ENCODE measurements at regions not wholly inside any gene's neighbourhood (a gene's known extent, or its start where the extent isn't known, plus 50 kb on each side); places are given as distances from the start of the nearest gene placed in this dataset.
"Not testable (repeated sequence)": the region's sequence is repeated elsewhere in the genome, so short reads cannot be mapped to it uniquely, and the experiment has no call there.

GRCh38 chr15:77896147-77897112 lies 181.1 kb downstream of the TBC1D2B start:
- DNase-seq: peak; percentile 16

- DNase-seq: no peak
These were observed 181.8 kb downstream of the TBC1D2B start for GRCh38 chr15:77895742-77896141.

GRCh38 chr15:77895145-77895544 lies 182.4 kb downstream of the TBC1D2B start:
- not testable (repeated sequence) for DNase-seq

GRCh38 chr15:77893671-77894640 lies 183.6 kb downstream of the TBC1D2B start:
- DNase-seq: not testable (repeated sequence)

- DNase-seq: not testable (repeated sequence)
These were observed 184.3 kb downstream of the TBC1D2B start for GRCh38 chr15:77893246-77893645.

GRCh38 chr15:77892335-77892734 lies 185.2 kb downstream of the TBC1D2B start:
- DNase-seq: no peak

GRCh38 chr15:77891862-77892261 lies 185.6 kb downstream of the TBC1D2B start:
- DNase-seq: peak; percentile 73

- peak; percentile 73 for DNase-seq
These were observed 186.4 kb downstream of the TBC1D2B start for GRCh38 chr15:77890911-77891801.

- not testable (repeated sequence) for DNase-seq
These were observed 187.4 kb downstream of the TBC1D2B start for GRCh38 chr15:77889828-77890725.

- DNase-seq: no peak
These were observed 188.3 kb downstream of the TBC1D2B start for GRCh38 chr15:77889009-77889806.

GRCh38 chr15:77887563-77888429 lies 189.7 kb downstream of the TBC1D2B start:
- not testable (repeated sequence) for DNase-seq

GRCh38 chr15:77886805-77887448 lies 190.6 kb downstream of the TBC1D2B start:
- DNase-seq: no peak

GRCh38 chr15:77885877-77886500 lies 191.5 kb downstream of the TBC1D2B start:
- not testable (repeated sequence) for DNase-seq

- not testable (repeated sequence) for DNase-seq
These were observed 194.5 kb downstream of the TBC1D2B start for GRCh38 chr15:77883012-77883411.

GRCh38 chr15:77881950-77882349 lies 195.6 kb downstream of the TBC1D2B start:
- DNase-seq: no peak

GRCh38 chr15:77881535-77881934 lies 196.0 kb downstream of the TBC1D2B start:
- not testable (repeated sequence) for DNase-seq

GRCh38 chr15:77879466-77879865 lies 198.0 kb downstream of the TBC1D2B start:
- DNase-seq: not testable (repeated sequence)

Measured in right forelimb (tissue), 1 donor.